WTC11 (cell line): ENCODE measurements at regions not wholly inside any gene's neighbourhood (a gene's known extent, or its start where the extent isn't known, plus 50 kb on each side); places are given as distances from the start of the nearest gene placed in this dataset.

Source experiments
- ATAC-seq: fragments of 200-7000 bp; cut with Tn5 transposase; 2 replicates; pipeline ENCODE4 v1.10.0; 2021; ENCODE audit warnings: mild to moderate bottlenecking, moderate library complexity
- CTCF ChIA-PET: fragments of 300-600 bp; sonication (Branson Sonifier 250); formaldehyde crosslinking; loops from one replicate; lab custom pipeline; 2021; ENCODE audit warnings: antibody characterized with exemption; lab: Charles Lee
- POLR2A ChIA-PET: fragments of 350-600 bp; sonication (Branson Sonifier 250); formaldehyde crosslinking; loops from one replicate; lab custom pipeline; 2021; ENCODE audit warnings: antibody characterized with exemption; lab: Charles Lee
- DNase-seq: peaks from one replicate; pipeline ENCODE4 v3.0.0; 2021; ENCODE audit warnings: low spot score
- H3K27ac Mint-ChIP-seq: 2 replicates; pipeline ENCODE4 v1.8.0; 2021; ENCODE audit warnings: mixed read lengths
- H3K27me3 Mint-ChIP-seq: 2 replicates; pipeline ENCODE4 v1.8.0; 2021; ENCODE audit warnings: low read depth, mild to moderate bottlenecking, moderate library complexity, mixed read lengths
- H3K36me3 Mint-ChIP-seq: 2 replicates; pipeline ENCODE4 v1.8.0; 2021; ENCODE audit warnings: mixed read lengths
- H3K4me1 Mint-ChIP-seq: 2 replicates; pipeline ENCODE4 v1.8.0; 2022; ENCODE audit warnings: mixed read lengths
- H3K4me3 Mint-ChIP-seq: 2 replicates; pipeline ENCODE4 v1.8.0; 2021; ENCODE audit warnings: mild to moderate bottlenecking, moderate library complexity, mixed read lengths
- H3K9me3 Mint-ChIP-seq: 2 replicates; pipeline ENCODE4 v1.8.0; 2021; ENCODE audit warnings: mixed read lengths
- ATF1 ChIP-seq: sonication (generic); formaldehyde crosslinking; IDR thresholded peaks from 2 replicates; pipeline ENCODE4 v1.8.1; 2023; ENCODE audit warnings: mild to moderate bottlenecking, moderate library complexity, missing genetic modification reagents
- CREB1 ChIP-seq: sonication (generic); formaldehyde crosslinking; IDR thresholded peaks from 2 replicates; pipeline ENCODE4 v1.8.0; 2023; ENCODE audit warnings: mild to moderate bottlenecking, missing genetic modification reagents
- CTCF ChIP-seq: fragments of 200-600 bp; IDR thresholded peaks from 2 replicates; pipeline ENCODE4 v1.8.0; 2022; ENCODE audit warnings: antibody characterized with exemption
- EMX1 ChIP-seq: fragments of 250-450 bp; sonication (Bioruptor Pico); IDR thresholded peaks from 2 replicates; pipeline ENCODE4 v1.8.0; 2021; ENCODE audit warnings: mild to moderate bottlenecking
- ERG ChIP-seq: fragments of 250-450 bp; sonication (Bioruptor Pico); IDR thresholded peaks from 2 replicates; pipeline ENCODE4 v1.8.0; 2021; ENCODE audit warnings: mild to moderate bottlenecking
- FOXJ3 ChIP-seq: sonication (generic); formaldehyde crosslinking; IDR thresholded peaks from 2 replicates; pipeline ENCODE4 v1.9.0; 2021; ENCODE audit warnings: missing genetic modification reagents, mild to moderate bottlenecking, borderline replicate concordance
- FOXK1 ChIP-seq: sonication (generic); formaldehyde crosslinking; IDR thresholded peaks from 2 replicates; pipeline ENCODE4 v1.8.0; 2022; ENCODE audit warnings: mild to moderate bottlenecking, moderate library complexity, missing genetic modification reagents
- FOXP4 ChIP-seq: sonication (generic); formaldehyde crosslinking; IDR thresholded peaks from 2 replicates; pipeline ENCODE4 v1.8.0; 2022; ENCODE audit warnings: mild to moderate bottlenecking, missing genetic modification reagents
- HMGA2 ChIP-seq: fragments of 250-450 bp; sonication (Bioruptor Pico); IDR thresholded peaks from 2 replicates; pipeline ENCODE4 v1.4.0; 2021; ENCODE audit warnings: mild to moderate bottlenecking, moderate library complexity
- JUN ChIP-seq: sonication (generic); formaldehyde crosslinking; IDR thresholded peaks from 2 replicates; pipeline ENCODE4 v1.8.0; 2023; ENCODE audit warnings: mild to moderate bottlenecking, missing genetic modification reagents
- KAT7 ChIP-seq: sonication (generic); formaldehyde crosslinking; IDR thresholded peaks from 2 replicates; pipeline ENCODE4 v1.8.1; 2023; ENCODE audit warnings: missing genetic modification reagents, mild to moderate bottlenecking, borderline replicate concordance
- NR3C1 ChIP-seq: sonication (generic); formaldehyde crosslinking; conservative IDR thresholded peaks from 2 replicates; pipeline ENCODE4 v1.8.1; 2023; ENCODE audit warnings: low read depth, mild to moderate bottlenecking, missing genetic modification reagents
- TEAD1 ChIP-seq: sonication (generic); formaldehyde crosslinking; IDR thresholded peaks from 2 replicates; pipeline ENCODE4 v1.8.0; 2022; ENCODE audit warnings: mild to moderate bottlenecking, missing genetic modification reagents
- ZBTB43 ChIP-seq: sonication (generic); formaldehyde crosslinking; IDR thresholded peaks from 2 replicates; pipeline ENCODE4 v1.8.1; 2023; ENCODE audit warnings: mild to moderate bottlenecking, missing genetic modification reagents
- ZNF263 ChIP-seq: sonication (generic); formaldehyde crosslinking; IDR thresholded peaks from 2 replicates; pipeline ENCODE4 v1.8.1; 2022; ENCODE audit warnings: low read depth, mild to moderate bottlenecking, moderate library complexity, missing genetic modification reagents
- ZNF416 ChIP-seq: fragments of 250-450 bp; sonication (Bioruptor Pico); IDR thresholded peaks from 2 replicates; pipeline ENCODE4 v1.9.0; 2021; ENCODE audit warnings: mild to moderate bottlenecking, inconsistent platforms
- ZNF671 ChIP-seq: fragments of 250-450 bp; sonication (Bioruptor Pico); IDR thresholded peaks from 2 replicates; pipeline ENCODE4 v1.8.0; 2021; ENCODE audit warnings: mild to moderate bottlenecking
- TF ChIP-seq, protein P1 (sequence below): fragments of 250-450 bp; sonication (Bioruptor Pico); IDR thresholded peaks from 2 replicates; pipeline ENCODE4 v1.9.0; 2021; ENCODE audit warnings: mild to moderate bottlenecking
- TF ChIP-seq, protein P2 (sequence below): sonication (generic); formaldehyde crosslinking; IDR thresholded peaks from 2 replicates; pipeline ENCODE4 v1.8.1; 2022; ENCODE audit warnings: low read depth, missing genetic modification reagents, borderline replicate concordance

DNA sequence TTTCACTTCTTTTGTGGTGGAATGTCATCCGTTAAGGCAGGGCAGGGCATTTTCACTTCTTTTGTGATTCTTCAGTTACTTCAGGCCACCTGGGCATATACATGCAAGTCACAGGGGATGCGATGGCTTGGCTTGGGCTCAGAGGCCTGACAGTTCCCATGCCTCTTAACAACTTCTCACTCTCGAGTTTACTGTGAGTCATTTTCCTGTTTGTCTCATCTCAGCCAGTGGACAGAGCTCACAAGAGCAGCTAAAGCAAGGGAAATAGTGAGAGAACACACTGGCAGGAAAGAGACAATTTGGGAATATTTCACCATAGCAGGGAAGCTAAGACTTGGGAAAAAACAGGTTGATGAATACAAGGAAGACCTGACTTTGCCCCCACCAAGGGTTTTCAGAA is 1275.7 kb downstream of the NLGN4Y start (continued):
- no peak for TF ChIP-seq ERG
- TF ChIP-seq FOXK1, result no peak

DNA sequence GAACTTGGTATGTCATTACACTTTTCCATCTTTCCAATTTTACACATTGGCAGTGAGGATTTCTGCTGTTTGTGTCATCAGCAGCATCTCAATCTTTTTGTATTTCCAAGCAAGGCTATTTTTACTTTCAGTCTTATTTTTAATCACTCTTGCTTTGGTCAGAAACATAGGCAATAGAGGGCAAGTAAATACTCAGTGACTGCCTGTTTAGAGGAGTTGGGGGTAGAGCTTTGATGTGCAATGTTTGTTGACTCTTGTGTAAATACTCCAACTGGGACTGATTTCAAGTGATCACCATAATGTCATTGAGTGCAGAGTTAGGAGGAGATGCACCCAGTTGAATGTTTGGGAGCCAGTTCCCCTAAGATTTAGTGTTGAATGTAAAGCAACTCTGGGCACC is 1281.7 kb downstream of the NLGN4Y start:
- Mint-ChIP-seq H3K27ac (no peak overlapping the region), H3K4me3 (no peak overlapping the region), H3K9me3 (peaks cover 4% of the 10 kb centered on the region; the same call in 1 of the 2 replicates), H3K4me1 (0 out of 2 replicates have a peak, but pooled peaks cover 2% of the 10 kb centered on the region), H3K27me3 (no peaks in the 10 kb centered on the region), H3K36me3 (0 out of 2 replicates have a peak, but pooled peaks cover 3% of the 10 kb centered on the region)
- TF ChIP-seq EMX1 (CRISPR knock-in tag) (no peak), ZNF416 (CRISPR knock-in tag) (no peak), FOXJ3 (CRISPR knock-in tag) (no peak), ZBTB43 (no peak), TEAD1 (CRISPR knock-in tag) (no peak), CREB1 (no peak)
- TF ChIP-seq, protein P1, sequence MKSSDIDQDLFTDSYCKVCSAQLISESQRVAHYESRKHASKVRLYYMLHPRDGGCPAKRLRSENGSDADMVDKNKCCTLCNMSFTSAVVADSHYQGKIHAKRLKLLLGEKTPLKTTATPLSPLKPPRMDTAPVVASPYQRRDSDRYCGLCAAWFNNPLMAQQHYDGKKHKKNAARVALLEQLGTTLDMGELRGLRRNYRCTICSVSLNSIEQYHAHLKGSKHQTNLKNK (CRISPR knock-in tag), result no peak
- TF ChIP-seq, protein P2, sequence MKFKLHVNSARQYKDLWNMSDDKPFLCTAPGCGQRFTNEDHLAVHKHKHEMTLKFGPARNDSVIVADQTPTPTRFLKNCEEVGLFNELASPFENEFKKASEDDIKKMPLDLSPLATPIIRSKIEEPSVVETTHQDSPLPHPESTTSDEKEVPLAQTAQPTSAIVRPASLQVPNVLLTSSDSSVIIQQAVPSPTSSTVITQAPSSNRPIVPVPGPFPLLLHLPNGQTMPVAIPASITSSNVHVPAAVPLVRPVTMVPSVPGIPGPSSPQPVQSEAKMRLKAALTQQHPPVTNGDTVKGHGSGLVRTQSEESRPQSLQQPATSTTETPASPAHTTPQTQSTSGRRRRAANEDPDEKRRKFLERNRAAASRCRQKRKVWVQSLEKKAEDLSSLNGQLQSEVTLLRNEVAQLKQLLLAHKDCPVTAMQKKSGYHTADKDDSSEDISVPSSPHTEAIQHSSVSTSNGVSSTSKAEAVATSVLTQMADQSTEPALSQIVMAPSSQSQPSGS (CRISPR knock-in tag), result no peak
- ChIA-PET CTCF (no interaction called here), POLR2A (no interaction called here)
- DNase-seq (no peak), ATAC-seq (no peak)

GRCh38 chrY:15814241-15814640 is 1289.9 kb downstream of the NLGN4Y start:
- H3K4me3 Mint-ChIP-seq, result no peak overlapping the region
- H3K27me3 Mint-ChIP-seq, result no peaks in the 10 kb centered on the region
- peaks cover 5% of the 10 kb centered on the region for H3K4me1 Mint-ChIP-seq
- TF ChIP-seq JUN (CRISPR knock-in tag) (no peak), ZNF263 (CRISPR knock-in tag) (no peak), CTCF (no peak), FOXP4 (CRISPR knock-in tag) (no peak), ZNF671 (CRISPR knock-in tag) (no peak), KAT7 (CRISPR knock-in tag) (no peak), HMGA2 (no peak), NR3C1 (CRISPR knock-in tag) (no peak), ATF1 (CRISPR knock-in tag) (no peak)
- POLR2A ChIA-PET, result no interaction called here
- no peak for DNase-seq
- no peaks in the 10 kb centered on the region for H3K36me3 Mint-ChIP-seq
- peaks cover 6% of the 10 kb centered on the region; the same call in 1 of the 2 replicates for H3K9me3 Mint-ChIP-seq
- ATAC-seq, result no peak
- H3K27ac Mint-ChIP-seq, result no peak overlapping the region
- CTCF ChIA-PET, result no interaction called here
